OCI-LY7 (cell line): ENCODE measurements at regions not wholly inside any gene's neighbourhood (a gene's known extent, or its start where the extent isn't known, plus 50 kb on each side); places are given as distances from the start of the nearest gene placed in this dataset.

Experiments
- EZH2phosphoT487 ChIP-seq: fragments of 200-600 bp; sonication (generic); IDR thresholded peaks from 2 replicates; pipeline ENCODE4 v1.6.1; 2018; ENCODE audit warnings: low read depth, borderline replicate concordance, mild to moderate bottlenecking, mixed run types, antibody characterized with exemption, low read length, moderate library complexity, mixed read lengths
- TF ChIP-seq, protein P1 (sequence below): fragments of 200-600 bp; sonication (generic); conservative IDR thresholded peaks from 2 replicates; pipeline ENCODE4 v1.5.1; 2014; ENCODE audit warnings: mild to moderate bottlenecking, antibody characterized with exemption, low read length, moderate library complexity, mixed read lengths

GRCh38 chr11:134904103-134904790 lies 492.2 kb upstream of the B3GAT1 start:
- TF ChIP-seq, protein P1, sequence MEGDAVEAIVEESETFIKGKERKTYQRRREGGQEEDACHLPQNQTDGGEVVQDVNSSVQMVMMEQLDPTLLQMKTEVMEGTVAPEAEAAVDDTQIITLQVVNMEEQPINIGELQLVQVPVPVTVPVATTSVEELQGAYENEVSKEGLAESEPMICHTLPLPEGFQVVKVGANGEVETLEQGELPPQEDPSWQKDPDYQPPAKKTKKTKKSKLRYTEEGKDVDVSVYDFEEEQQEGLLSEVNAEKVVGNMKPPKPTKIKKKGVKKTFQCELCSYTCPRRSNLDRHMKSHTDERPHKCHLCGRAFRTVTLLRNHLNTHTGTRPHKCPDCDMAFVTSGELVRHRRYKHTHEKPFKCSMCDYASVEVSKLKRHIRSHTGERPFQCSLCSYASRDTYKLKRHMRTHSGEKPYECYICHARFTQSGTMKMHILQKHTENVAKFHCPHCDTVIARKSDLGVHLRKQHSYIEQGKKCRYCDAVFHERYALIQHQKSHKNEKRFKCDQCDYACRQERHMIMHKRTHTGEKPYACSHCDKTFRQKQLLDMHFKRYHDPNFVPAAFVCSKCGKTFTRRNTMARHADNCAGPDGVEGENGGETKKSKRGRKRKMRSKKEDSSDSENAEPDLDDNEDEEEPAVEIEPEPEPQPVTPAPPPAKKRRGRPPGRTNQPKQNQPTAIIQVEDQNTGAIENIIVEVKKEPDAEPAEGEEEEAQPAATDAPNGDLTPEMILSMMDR: no peak
- no peak for TF ChIP-seq EZH2phosphoT487
